Chondrocyte (in vitro differentiated cells): ENCODE measurements at regions not wholly inside any gene's neighbourhood (a gene's known extent, or its start where the extent isn't known, plus 50 kb on each side); places are given as distances from the start of the nearest gene placed in this dataset.

Source experiments
- DNase-seq: peaks from one replicate; pipeline ENCODE4 v3.0.0; 2021; ENCODE audit warnings: mixed read lengths, low spot score
- H3K27ac Mint-ChIP-seq: one replicate; pipeline ENCODE4 v1.8.0; 2021; ENCODE audit warnings: mild to moderate bottlenecking, moderate library complexity, mixed read lengths; ENCODE audit not compliant: unreplicated experiment
- H3K27me3 Mint-ChIP-seq: 2 replicates; pipeline ENCODE4 v1.8.0; 2021; ENCODE audit warnings: low read depth, mixed read lengths
- H3K36me3 Mint-ChIP-seq: 2 replicates; pipeline ENCODE4 v1.8.0; 2021; ENCODE audit warnings: low read depth, mixed read lengths
- H3K4me1 Mint-ChIP-seq: 2 replicates; pipeline ENCODE4 v1.8.0; 2021; ENCODE audit warnings: low read depth, mild to moderate bottlenecking, mixed read lengths
- H3K4me3 Mint-ChIP-seq: one replicate; pipeline ENCODE4 v1.8.0; 2021; ENCODE audit warnings: mild to moderate bottlenecking, moderate library complexity, mixed read lengths; ENCODE audit not compliant: unreplicated experiment
- H3K9me3 Mint-ChIP-seq: 2 replicates; pipeline ENCODE4 v1.8.0; 2021; ENCODE audit warnings: low read depth, mixed read lengths
- CTCF ChIP-seq: fragments of 200-600 bp; sonication (generic); IDR thresholded peaks from 2 replicates; pipeline ENCODE4 v1.5.0; 2021; ENCODE audit warnings: antibody characterized with exemption, mild to moderate bottlenecking, moderate library complexity

GRCh38 chr16:62216837-62217236 is 180.6 kb upstream of the CDH8 start:
- H3K27me3 Mint-ChIP-seq, result no peaks in the 10 kb centered on the region
- no peaks in the 10 kb centered on the region for H3K9me3 Mint-ChIP-seq
- no peaks in the 10 kb centered on the region for H3K4me1 Mint-ChIP-seq
- no peak for TF ChIP-seq CTCF
- H3K27ac Mint-ChIP-seq, result no peak overlapping the region
- H3K36me3 Mint-ChIP-seq, result no peaks in the 10 kb centered on the region
- H3K4me3 Mint-ChIP-seq, result no peak overlapping the region
- DNase-seq, result no peak

- no peak for DNase-seq
- no peaks in the 10 kb centered on the region for H3K9me3 Mint-ChIP-seq
- no peaks in the 10 kb centered on the region for H3K4me1 Mint-ChIP-seq
- no peak overlapping the region for H3K27ac Mint-ChIP-seq
- no peak overlapping the region for H3K4me3 Mint-ChIP-seq
- peaks cover 3% of the 10 kb centered on the region for H3K27me3 Mint-ChIP-seq
- no peak for TF ChIP-seq CTCF
- no peaks in the 10 kb centered on the region for H3K36me3 Mint-ChIP-seq
Measured at GRCh38 chr16:62213763-62214162, 177.5 kb upstream of the CDH8 start.

GRCh38 chr16:62208934-62209333 is 172.7 kb upstream of the CDH8 start:
- Mint-ChIP-seq H3K27me3 (peaks cover 3% of the 10 kb centered on the region), H3K4me3 (no peak overlapping the region), H3K27ac (no peak overlapping the region), H3K36me3 (no peaks in the 10 kb centered on the region), H3K9me3 (no peaks in the 10 kb centered on the region), H3K4me1 (no peaks in the 10 kb centered on the region)
- DNase-seq, result no peak
- no peak for TF ChIP-seq CTCF

GRCh38 chr16:62205459-62205858 is 169.2 kb upstream of the CDH8 start:
- H3K9me3 Mint-ChIP-seq, result no peaks in the 10 kb centered on the region
- peak; percentile 44 for TF ChIP-seq CTCF
- peaks cover 2% of the 10 kb centered on the region for H3K27me3 Mint-ChIP-seq
- H3K36me3 Mint-ChIP-seq, result no peaks in the 10 kb centered on the region
- no peak overlapping the region for H3K27ac Mint-ChIP-seq
- H3K4me1 Mint-ChIP-seq, result no peaks in the 10 kb centered on the region
- DNase-seq, result no peak
- H3K4me3 Mint-ChIP-seq, result no peak overlapping the region

- Mint-ChIP-seq H3K36me3 (no peaks in the 10 kb centered on the region), H3K27ac (no peak overlapping the region), H3K4me1 (no peaks in the 10 kb centered on the region), H3K4me3 (no peak overlapping the region), H3K9me3 (no peaks in the 10 kb centered on the region), H3K27me3 (peaks cover 2% of the 10 kb centered on the region)
- no peak for DNase-seq
- TF ChIP-seq CTCF, result no peak
Measured at GRCh38 chr16:62201911-62202310, 165.7 kb upstream of the CDH8 start.
